Ureter (tissue), 1 donor: ENCODE measurements at regions not wholly inside any gene's neighbourhood (a gene's known extent, or its start where the extent isn't known, plus 50 kb on each side); places are given as distances from the start of the nearest gene placed in this dataset.

ENCODE experiments used
- DNase-seq: peaks from one replicate; pipeline ENCODE4 v3.0.0-alpha.2; 2020; ENCODE audit warnings: low spot score
- donor health status: DM: yes; HTN: yes; CAD: no.

- no peak for DNase-seq
These were observed 61.5 kb upstream of the GALNT15 start for GRCh38 chr3:16112910-16113504.

DNA sequence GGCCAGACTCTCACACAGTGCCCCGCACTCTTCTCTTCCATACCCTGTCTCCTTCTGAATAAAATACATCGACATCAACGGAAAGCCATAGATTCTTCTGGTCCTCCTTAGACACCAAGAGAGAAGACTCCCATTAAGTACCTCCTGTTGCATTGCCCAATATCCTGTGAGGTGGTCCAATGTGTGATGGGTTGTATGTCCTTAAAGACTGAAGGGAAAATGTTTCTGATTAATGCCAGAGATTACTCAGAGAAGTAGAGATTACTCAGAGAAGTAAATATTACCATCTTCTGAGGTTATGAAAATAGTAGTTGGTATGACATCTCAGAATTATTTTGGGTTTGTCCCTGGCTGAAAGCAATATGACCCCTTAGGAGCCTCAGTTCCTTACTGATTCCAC, 60.8 kb upstream of the GALNT15 start:
- no peak for DNase-seq

GRCh38 chr3:16114429-16114828, 60.1 kb upstream of the GALNT15 start:
- DNase-seq: no peak

GRCh38 chr3:16114930-16115329, 59.5 kb upstream of the GALNT15 start:
- no peak for DNase-seq

DNA sequence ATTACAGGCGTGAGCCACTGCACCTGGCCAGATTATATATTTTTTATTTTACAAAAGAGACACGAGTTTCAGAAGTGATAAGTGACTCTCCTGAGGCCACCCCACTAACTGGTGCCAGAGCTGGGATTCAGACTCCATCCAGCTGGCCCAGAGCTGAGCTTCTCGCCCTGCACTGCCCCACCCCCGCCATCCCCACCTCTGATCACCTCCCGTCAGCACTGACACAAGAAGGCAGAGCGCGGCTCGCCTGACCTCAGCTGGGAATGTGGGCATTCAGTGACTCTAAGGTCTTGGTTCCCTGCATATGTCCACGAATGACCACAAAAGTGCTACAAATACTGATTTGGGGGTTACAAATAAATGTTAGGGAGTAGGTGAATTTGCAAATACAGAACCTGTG, 56.1 kb upstream of the GALNT15 start:
- DNase-seq: no peak

DNA sequence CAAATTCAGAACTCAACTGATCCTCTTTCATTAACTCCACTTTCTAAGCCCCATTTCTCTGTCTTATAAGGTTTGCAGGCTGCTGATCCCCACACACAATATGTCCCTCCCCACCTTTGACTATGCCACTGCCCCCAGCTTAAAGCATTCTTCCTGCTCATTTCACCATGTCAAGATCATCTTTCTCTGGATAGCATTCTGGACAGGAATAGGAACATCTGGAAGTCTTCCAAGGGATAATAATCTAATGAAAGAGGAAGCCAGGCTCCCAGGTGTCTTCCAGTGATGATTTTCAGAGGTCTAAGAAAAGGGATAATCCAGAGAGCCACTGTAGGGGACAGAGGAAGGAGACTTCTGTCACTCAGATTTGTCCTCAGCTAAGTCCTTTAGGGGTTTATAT, 54.6 kb upstream of the GALNT15 start:
- no peak for DNase-seq

- no peak for DNase-seq
These were observed 53.1 kb upstream of the GALNT15 start for GRCh38 chr3:16121391-16121790.

DNA sequence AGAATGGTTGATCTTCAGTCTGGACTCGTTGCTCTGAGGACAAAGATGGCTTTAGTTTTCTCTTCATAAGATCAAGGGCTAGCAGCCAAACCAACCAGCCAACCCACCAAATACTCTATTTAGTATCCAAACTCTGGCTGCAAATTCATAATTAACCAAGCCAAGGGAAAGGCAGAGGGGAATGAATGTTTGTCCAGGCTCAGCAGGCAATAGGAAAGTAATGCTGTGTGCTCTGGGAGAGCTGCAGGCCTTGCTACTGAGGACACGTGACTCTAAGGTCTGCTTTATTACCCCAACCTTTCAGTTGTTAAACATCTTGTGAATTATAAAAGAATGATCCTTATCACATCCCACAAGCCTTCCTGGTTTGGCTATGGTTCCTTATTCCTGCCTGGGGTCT, 52.3 kb upstream of the GALNT15 start:
- no peak for DNase-seq

DNA sequence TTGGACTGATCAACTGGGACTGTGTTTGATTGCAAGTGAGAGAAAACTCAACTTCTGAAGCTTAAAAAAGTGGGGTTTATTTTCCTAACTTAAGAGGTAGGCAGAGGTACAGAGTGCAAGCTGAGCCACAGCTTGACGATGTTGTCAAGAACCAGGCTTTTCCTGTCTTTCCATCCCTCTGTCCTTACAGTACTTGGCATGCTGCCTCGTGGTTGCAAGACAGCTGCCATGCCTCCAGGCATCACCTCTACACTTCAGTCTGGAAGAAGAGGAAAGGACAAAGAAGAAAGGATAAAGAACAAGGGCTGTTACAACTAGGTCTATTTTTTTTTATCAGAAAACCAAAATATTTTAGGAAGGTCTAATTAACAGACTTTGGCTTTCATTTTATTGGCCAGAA, 51.8 kb upstream of the GALNT15 start:
- no peak for DNase-seq

GRCh38 chr3:16124636-16125035, 49.8 kb upstream of the GALNT15 start:
- DNase-seq: no peak
